ENCODE measurements at regions not wholly inside any gene's neighbourhood (a gene's known extent, or its start where the extent isn't known, plus 50 kb on each side); places are given as distances from the start of the nearest gene placed in this dataset.

DNA sequence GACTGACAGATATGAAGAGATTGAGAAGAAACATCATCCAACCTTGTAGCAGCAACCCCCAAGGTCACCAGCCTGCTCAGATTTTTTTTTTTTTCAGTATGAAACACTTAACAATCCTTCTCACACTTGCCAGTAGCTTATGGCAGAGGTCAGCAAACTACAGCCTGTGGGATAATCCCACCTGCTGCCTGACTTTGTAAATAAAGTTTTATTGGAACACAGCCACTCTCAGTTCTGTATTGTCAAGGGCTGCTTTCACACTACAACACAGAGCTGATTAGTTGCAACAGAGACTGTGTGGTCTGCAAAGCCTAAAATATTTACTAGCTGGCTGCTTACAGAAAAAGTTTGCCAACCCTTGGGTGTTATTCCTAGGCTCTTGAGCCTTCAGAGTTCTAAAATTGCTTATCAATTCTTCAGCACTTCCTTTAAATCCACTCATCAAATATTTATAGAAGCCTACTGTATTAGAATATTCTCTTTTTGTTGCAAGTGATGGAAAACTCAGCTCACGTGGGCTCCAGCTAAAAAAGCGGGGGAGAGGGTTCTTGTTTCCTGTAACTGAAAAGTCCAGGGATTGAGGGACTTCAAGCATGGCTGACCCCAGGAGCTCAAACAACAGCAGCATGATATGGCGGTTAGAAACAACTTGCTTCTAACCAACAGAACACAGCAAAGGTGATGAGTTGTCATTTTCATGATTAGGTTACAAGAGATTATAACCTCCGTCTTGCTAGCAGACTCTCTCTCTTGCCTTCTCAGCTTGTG, 246.1 kb downstream of the SHQ1 start:
- Histone ChIP-seq H3K4me2 (ENCODE audit: low read length) (no peak overlapping the region), H3K9ac (ENCODE audit: low read depth, low read length) (no peak overlapping the region)

DNA sequence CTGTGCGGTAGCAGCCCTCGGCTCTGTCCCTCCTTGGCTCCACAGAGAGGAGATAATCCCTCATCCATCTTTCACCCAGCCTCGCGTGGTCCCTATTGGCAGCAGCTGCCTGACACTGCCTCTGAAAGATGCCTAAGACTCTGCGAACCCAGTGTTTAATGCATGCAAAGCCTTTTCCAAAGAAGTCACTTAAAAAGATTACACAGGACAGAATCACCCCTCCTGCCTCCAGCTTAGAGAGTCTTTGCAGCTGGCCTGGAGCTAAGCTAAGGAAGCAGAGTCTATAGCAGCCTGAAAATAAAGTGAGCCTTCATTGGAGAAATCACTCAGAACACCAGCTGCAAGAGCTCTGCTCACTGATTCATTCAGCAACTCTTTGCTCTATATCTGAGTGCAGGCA, 247.2 kb downstream of the SHQ1 start:
- no peaks in the 10 kb centered on the region for H3K36me3 ChIP-seq (ENCODE audit: insufficient read depth, low read length)
- no peak overlapping the region for H3K4me2 ChIP-seq (ENCODE audit: low read length)
- H3K4me3 ChIP-seq (ENCODE audit: low read length) = no peak overlapping the region
- H3K9me3 ChIP-seq (replicated peaks; ENCODE audit: low read length) = no peaks in the 10 kb centered on the region
- H3K4me1 ChIP-seq (ENCODE audit: control insufficient read depth, insufficient read depth, low read length) = peaks cover 4% of the 10 kb centered on the region
- peaks cover 59% of the 10 kb centered on the region for H3K27me3 ChIP-seq (ENCODE audit: control insufficient read depth, insufficient read depth, low read length)
- no peak overlapping the region for H3K9ac ChIP-seq (ENCODE audit: low read depth, low read length)

More for the DNA sequence above, 246.1 kb downstream of the SHQ1 start:
- H3K36me3 ChIP-seq (ENCODE audit: insufficient read depth, low read length) = no peaks in the 10 kb centered on the region
- H3K4me3 ChIP-seq (ENCODE audit: low read length) = no peak overlapping the region
- H3K9me3 ChIP-seq (replicated peaks; ENCODE audit: low read length) = no peaks in the 10 kb centered on the region
- peaks cover 4% of the 10 kb centered on the region for H3K4me1 ChIP-seq (ENCODE audit: control insufficient read depth, insufficient read depth, low read length)
- H3K27me3 ChIP-seq (ENCODE audit: control insufficient read depth, insufficient read depth, low read length) = peaks cover 56% of the 10 kb centered on the region

DNA sequence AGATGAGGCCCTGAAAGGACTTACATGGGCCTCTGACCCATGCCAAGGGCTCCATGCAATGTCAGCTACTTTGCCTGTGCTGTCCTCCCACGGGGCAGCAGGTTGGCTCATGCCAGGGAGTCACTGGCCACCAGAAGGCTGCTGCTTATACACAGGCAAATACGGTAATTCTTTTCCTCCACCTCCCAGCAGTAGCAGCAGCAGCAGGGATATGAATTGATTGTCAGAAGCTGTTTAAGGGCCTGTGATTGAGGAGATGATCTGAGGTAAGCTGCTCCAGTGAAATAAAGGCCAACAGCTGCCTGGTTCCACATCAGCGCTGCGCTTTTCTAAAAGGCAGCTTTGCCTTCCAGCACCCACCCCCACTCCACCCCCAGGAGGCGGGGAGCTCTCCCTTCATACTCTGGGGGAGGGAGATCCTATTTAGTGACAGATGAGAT, 250.5 kb downstream of the SHQ1 start:
- Histone ChIP-seq H3K4me2 (ENCODE audit: low read length) (no peak overlapping the region), H3K4me1 (ENCODE audit: control insufficient read depth, insufficient read depth, low read length) (peaks cover 4% of the 10 kb centered on the region), H3K4me3 (ENCODE audit: low read length) (no peak overlapping the region), H3K9ac (ENCODE audit: low read depth, low read length) (no peak overlapping the region), H3K36me3 (ENCODE audit: insufficient read depth, low read length) (no peaks in the 10 kb centered on the region), H3K27me3 (ENCODE audit: control insufficient read depth, insufficient read depth, low read length) (peaks cover 40% of the 10 kb centered on the region), H3K9me3 (replicated peaks; ENCODE audit: low read length) (no peaks in the 10 kb centered on the region)

DNA sequence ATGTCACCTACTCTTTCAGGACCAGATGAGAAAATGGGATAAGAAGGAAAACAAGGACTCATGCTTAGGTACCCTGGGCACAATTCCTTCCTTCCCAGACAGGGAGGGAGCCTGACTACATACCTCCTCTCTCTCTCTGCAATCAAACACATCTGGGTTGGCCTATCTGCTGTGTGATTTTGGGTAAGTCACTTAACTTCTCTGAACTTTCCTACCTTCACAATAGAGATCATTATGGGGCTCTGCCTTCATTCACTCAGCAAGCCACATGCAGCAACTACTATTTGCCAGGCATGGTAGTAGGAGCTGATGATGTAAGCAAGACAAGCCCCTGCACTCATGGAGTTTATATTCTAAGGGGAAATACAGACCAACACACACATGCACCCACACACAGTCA, 251.2 kb downstream of the SHQ1 start:
- H3K4me3 ChIP-seq (ENCODE audit: low read length) = no peak overlapping the region
- H3K9me3 ChIP-seq (replicated peaks; ENCODE audit: low read length) = no peaks in the 10 kb centered on the region
- peaks cover 8% of the 10 kb centered on the region for H3K4me1 ChIP-seq (ENCODE audit: control insufficient read depth, insufficient read depth, low read length)

DNA sequence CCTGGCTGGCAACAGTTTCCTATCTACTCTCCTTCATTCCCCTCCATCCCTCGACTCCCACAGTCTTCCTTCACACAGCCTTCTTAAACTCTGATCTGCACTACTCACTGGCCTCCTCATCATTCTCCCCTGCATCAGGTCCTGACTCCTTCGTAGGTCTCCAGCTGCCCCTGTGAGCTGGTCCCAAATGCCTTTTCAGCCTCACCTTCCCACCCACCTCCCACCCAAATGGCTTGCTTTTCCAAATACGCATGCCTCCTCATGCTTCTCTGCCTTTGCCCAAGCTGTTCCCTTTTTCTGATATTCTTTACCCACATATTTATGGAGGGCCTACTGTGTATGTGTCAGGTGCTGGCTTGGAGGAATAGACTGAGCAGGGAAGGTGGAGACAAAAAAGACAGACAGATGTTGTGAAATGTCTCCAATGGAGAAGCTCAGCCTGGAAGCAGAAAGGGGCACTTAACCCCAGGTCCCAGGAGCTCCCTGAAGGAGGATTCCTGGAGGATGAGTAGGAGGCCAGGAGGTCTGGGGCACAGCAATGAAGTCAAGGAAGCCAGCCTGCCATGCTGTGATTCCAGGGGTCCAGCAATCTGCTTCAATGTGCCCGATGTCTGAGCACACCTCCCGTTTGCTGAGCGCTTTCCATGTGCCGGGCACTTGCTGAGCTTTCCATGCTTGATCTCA, 252.2 kb downstream of the SHQ1 start:
- peaks cover 18% of the 10 kb centered on the region for H3K4me1 ChIP-seq (ENCODE audit: control insufficient read depth, insufficient read depth, low read length)
- no peaks in the 10 kb centered on the region for H3K9me3 ChIP-seq (replicated peaks; ENCODE audit: low read length)
- no peak overlapping the region for H3K4me2 ChIP-seq (ENCODE audit: low read length)
- H3K9ac ChIP-seq (ENCODE audit: low read depth, low read length) = no peak overlapping the region
- no peak overlapping the region for H3K4me3 ChIP-seq (ENCODE audit: low read length)
- H3K27me3 ChIP-seq (ENCODE audit: control insufficient read depth, insufficient read depth, low read length) = peaks cover 30% of the 10 kb centered on the region
- no peaks in the 10 kb centered on the region for H3K36me3 ChIP-seq (ENCODE audit: insufficient read depth, low read length)

More for the DNA sequence above, 251.2 kb downstream of the SHQ1 start:
- Histone ChIP-seq H3K27me3 (ENCODE audit: control insufficient read depth, insufficient read depth, low read length) (peaks cover 37% of the 10 kb centered on the region), H3K4me2 (ENCODE audit: low read length) (no peak overlapping the region), H3K9ac (ENCODE audit: low read depth, low read length) (no peak overlapping the region), H3K36me3 (ENCODE audit: insufficient read depth, low read length) (no peaks in the 10 kb centered on the region)

DNA sequence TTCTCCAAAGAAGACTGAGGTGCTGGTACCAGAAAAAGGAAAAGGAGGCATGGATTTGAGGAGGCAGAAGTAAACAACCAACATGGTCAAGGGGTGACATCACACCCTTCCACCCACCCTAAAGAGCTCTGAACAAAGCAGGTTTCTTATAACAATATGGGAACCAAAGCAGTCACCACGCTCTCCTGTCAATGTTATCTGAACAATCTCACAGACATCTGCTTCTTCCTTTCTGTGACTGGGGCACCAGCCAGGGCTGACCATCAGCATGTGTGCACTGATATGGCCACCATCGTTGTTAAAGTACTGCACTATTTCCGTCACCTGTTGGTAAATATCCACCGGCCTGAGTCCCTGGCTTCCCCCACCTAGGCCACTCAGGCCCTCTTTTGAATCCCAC, 252.9 kb downstream of the SHQ1 start:
- no peak overlapping the region for H3K9ac ChIP-seq (ENCODE audit: low read depth, low read length)
- H3K27me3 ChIP-seq (ENCODE audit: control insufficient read depth, insufficient read depth, low read length) = peaks cover 23% of the 10 kb centered on the region
- peaks cover 19% of the 10 kb centered on the region for H3K4me1 ChIP-seq (ENCODE audit: control insufficient read depth, insufficient read depth, low read length)
- H3K4me3 ChIP-seq (ENCODE audit: low read length) = no peak overlapping the region
- no peaks in the 10 kb centered on the region for H3K36me3 ChIP-seq (ENCODE audit: insufficient read depth, low read length)
- H3K9me3 ChIP-seq (replicated peaks; ENCODE audit: low read length) = no peaks in the 10 kb centered on the region
- H3K4me2 ChIP-seq (ENCODE audit: low read length) = no peak overlapping the region

DNA sequence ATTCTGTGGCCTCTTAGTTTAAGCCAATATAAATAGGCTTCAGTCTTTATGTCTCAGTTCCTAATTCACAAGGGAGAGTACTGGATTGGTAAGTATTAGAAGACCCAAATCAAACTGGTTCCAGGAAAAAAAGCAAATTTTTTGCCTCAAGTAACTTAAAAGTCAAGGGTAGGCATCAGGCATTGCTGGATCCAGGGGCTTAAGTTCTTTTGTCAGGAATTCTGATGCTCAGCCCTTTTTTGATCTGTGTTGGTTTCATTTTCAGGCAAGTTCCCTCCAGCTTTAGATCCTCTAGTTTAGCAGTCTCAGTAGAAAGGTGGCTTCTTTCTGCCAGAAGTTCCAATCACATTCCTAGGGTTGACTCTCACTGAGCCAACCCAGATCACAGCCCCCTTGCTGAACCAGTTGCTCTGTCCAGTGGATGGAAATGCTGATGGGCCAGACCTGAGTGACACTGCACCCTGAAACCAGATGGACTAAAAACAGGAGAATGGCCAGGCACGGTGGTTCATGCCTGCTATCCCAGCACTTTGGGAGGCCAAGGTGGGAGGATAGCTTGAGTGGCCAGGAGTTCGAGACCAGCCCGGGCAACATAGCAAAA, 253.5 kb downstream of the SHQ1 start:
- Histone ChIP-seq H3K4me2 (ENCODE audit: low read length) (no peak overlapping the region), H3K9ac (ENCODE audit: low read depth, low read length) (no peak overlapping the region), H3K9me3 (replicated peaks; ENCODE audit: low read length) (no peaks in the 10 kb centered on the region), H3K4me3 (ENCODE audit: low read length) (no peak overlapping the region), H3K27me3 (ENCODE audit: control insufficient read depth, insufficient read depth, low read length) (peaks cover 18% of the 10 kb centered on the region), H3K36me3 (ENCODE audit: insufficient read depth, low read length) (no peaks in the 10 kb centered on the region), H3K4me1 (ENCODE audit: control insufficient read depth, insufficient read depth, low read length) (peaks cover 19% of the 10 kb centered on the region)

DNA sequence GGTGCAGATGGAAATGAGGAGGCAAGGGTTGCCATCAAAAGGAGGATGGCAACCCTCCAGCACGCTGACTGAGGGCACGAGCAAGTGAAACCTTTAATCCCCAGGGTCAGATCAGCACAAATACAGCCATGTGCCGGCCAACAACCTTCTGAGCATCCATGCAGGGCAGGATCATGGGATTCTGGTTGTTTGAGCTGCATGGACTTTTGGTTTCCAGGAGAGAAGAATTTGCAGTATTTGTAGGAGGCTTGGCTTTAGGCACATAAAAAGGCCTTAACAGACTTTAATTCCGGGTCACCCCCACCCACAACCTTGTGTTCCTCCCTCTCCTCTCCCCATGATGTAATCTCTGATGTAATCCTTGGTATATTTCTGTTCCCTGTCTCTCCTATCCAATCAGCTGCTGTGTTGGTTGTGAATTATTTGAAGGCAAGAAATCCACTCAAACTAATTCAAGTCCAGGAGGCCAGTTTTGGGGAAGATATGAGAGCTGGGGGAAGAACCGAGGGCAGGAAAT, 254.3 kb downstream of the SHQ1 start:
- H3K9ac ChIP-seq (ENCODE audit: low read depth, low read length) = no peak overlapping the region
- no peak overlapping the region for H3K4me2 ChIP-seq (ENCODE audit: low read length)
- peaks cover 19% of the 10 kb centered on the region for H3K4me1 ChIP-seq (ENCODE audit: control insufficient read depth, insufficient read depth, low read length)
- H3K9me3 ChIP-seq (replicated peaks; ENCODE audit: low read length) = no peaks in the 10 kb centered on the region
- peaks cover 10% of the 10 kb centered on the region for H3K27me3 ChIP-seq (ENCODE audit: control insufficient read depth, insufficient read depth, low read length)
- no peak overlapping the region for H3K4me3 ChIP-seq (ENCODE audit: low read length)
- no peaks in the 10 kb centered on the region for H3K36me3 ChIP-seq (ENCODE audit: insufficient read depth, low read length)

DNA sequence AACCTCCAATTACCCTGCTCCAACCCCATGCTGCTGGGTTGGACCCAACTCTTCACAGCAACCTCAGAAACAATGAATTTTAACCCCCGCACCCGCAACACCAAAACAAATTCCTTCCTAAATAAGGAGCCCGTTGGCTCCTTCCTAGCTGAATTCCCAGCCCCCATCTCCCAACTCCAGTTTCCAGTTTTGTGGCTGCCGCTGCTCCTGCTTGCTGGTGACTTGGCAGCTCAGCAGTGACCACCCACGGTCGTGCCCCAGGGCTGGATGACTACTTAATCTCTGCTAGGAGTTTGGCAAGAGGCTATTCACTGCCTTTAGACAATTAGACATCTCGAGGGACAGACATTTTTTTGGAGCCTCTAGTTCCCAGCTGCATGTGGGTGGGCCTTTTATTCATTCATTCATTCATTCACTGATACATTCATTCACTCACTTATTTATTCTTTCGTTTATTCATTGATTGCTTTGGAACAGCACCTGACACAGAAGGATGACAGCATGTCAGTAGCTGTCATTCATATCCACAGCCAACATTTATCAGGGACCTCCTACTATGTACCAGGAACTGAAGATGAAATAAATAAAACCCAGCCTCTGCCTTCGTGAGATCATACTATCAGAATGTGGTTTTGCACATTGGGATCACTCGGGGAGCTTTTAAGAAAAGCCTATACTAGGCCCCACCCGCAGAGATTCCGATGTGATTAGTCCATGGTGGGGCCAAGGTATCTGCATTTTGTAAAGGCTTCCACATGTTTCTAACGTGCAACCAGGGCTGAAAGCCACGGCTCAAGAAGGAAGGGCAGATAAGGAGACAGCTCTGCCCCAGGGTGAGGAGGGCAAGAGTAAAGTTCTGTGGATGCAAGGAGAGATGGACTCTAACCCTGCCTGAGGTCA, 256.5 kb downstream of the SHQ1 start:
- H3K27me3 ChIP-seq (ENCODE audit: control insufficient read depth, insufficient read depth, low read length) = peaks cover 3% of the 10 kb centered on the region
- peak overlapping the region; percentile 37 for H3K4me2 ChIP-seq (ENCODE audit: low read length)
- no peaks in the 10 kb centered on the region for H3K9me3 ChIP-seq (replicated peaks; ENCODE audit: low read length)
- H3K4me1 ChIP-seq (ENCODE audit: control insufficient read depth, insufficient read depth, low read length) = peaks cover 15% of the 10 kb centered on the region
- H3K36me3 ChIP-seq (ENCODE audit: insufficient read depth, low read length) = no peaks in the 10 kb centered on the region
- no peak overlapping the region for H3K9ac ChIP-seq (ENCODE audit: low read depth, low read length)
- no peak overlapping the region for H3K4me3 ChIP-seq (ENCODE audit: low read length)

DNA sequence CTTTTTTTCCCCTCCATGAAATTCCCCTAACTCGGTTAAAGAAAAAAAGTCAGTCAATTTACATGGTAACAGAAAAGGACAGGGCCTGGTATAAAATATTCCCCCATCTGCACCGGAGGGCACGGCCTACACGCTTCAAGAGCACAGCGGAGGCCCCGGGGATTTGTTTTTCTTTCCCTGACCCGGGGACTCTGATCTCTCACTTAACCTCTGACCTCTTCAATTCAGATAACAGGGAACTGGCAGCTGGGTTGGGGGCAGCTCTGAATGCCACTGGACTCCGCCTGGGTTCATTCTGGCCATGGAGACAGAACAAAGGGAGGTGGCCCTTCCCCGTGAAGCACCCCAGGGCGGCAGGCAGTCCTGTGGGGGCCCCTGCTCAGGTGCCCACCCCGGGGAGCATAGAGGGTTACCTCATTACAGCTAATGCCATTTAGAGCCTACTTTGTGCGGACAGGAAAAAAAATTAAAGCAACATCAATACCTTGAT, 257.5 kb downstream of the SHQ1 start:
- peaks cover 15% of the 10 kb centered on the region for H3K4me1 ChIP-seq (ENCODE audit: control insufficient read depth, insufficient read depth, low read length)

DNA sequence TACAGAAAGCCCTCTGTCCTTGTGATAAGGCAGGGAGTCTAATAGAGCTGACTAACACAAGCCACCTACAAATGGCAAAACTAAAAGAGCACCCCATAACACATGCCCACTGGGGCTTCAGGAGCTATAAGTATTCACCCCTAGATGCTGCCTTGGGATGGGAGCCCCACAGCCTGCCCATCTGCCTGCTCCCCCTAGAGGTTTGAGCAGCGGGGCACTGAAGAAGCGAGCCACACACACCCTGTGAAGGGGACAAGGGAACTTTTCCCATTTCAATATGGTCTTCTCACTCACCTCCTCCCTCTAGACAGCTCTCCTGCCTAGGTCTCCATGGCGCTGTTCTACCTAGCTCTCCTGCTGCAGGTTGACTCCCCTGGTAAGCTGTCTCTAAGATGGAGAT, 261.0 kb downstream of the SHQ1 start:
- Histone ChIP-seq H3K9ac (ENCODE audit: low read depth, low read length) (no peak overlapping the region), H3K36me3 (ENCODE audit: insufficient read depth, low read length) (no peaks in the 10 kb centered on the region), H3K4me2 (ENCODE audit: low read length) (no peak overlapping the region), H3K9me3 (replicated peaks; ENCODE audit: low read length) (no peaks in the 10 kb centered on the region), H3K4me3 (ENCODE audit: low read length) (no peak overlapping the region), H3K27me3 (ENCODE audit: control insufficient read depth, insufficient read depth, low read length) (peaks cover 11% of the 10 kb centered on the region), H3K4me1 (ENCODE audit: control insufficient read depth, insufficient read depth, low read length) (peaks cover 13% of the 10 kb centered on the region)

More for the DNA sequence above, 257.5 kb downstream of the SHQ1 start:
- Histone ChIP-seq H3K9me3 (replicated peaks; ENCODE audit: low read length) (no peaks in the 10 kb centered on the region), H3K9ac (ENCODE audit: low read depth, low read length) (no peak overlapping the region), H3K27me3 (ENCODE audit: control insufficient read depth, insufficient read depth, low read length) (peaks cover 2% of the 10 kb centered on the region), H3K4me2 (ENCODE audit: low read length) (no peak overlapping the region), H3K36me3 (ENCODE audit: insufficient read depth, low read length) (no peaks in the 10 kb centered on the region), H3K4me3 (ENCODE audit: low read length) (no peak overlapping the region)
